HFFc6 (cell line): ENCODE measurements at regions not wholly inside any gene's neighbourhood (a gene's known extent, or its start where the extent isn't known, plus 50 kb on each side); places are given as distances from the start of the nearest gene placed in this dataset.

ENCODE experiments used
- DNase-seq: peaks from one replicate; pipeline ENCODE4 v3.0.0-alpha.2; 2018
- H3K27ac Mint-ChIP-seq: 2 replicates; pipeline ENCODE4 v1.8.0; 2020; ENCODE audit warnings: mild to moderate bottlenecking, mixed read lengths
- H3K27me3 Mint-ChIP-seq: 2 replicates; pipeline ENCODE4 v1.8.0; 2021; ENCODE audit warnings: mild to moderate bottlenecking, moderate library complexity, mixed read lengths; ENCODE audit not compliant: insufficient read depth
- H3K36me3 Mint-ChIP-seq: 2 replicates; pipeline ENCODE4 v1.8.0; 2021; ENCODE audit warnings: low read depth, mixed read lengths
- H3K4me1 Mint-ChIP-seq: 2 replicates; pipeline ENCODE4 v1.8.0; 2020; ENCODE audit warnings: low read depth, mixed read lengths
- H3K4me3 Mint-ChIP-seq: 2 replicates; pipeline ENCODE4 v1.8.0; 2020; ENCODE audit warnings: mild to moderate bottlenecking, moderate library complexity, mixed read lengths
- H3K9me3 Mint-ChIP-seq: 2 replicates; pipeline ENCODE4 v1.8.0; 2020; ENCODE audit warnings: mild to moderate bottlenecking, mixed read lengths
- TF ChIP-seq, protein P1 (sequence below): fragments of 200-600 bp; sonication (generic); IDR thresholded peaks from 2 replicates; pipeline ENCODE4 v1.5.0; 2021; ENCODE audit warnings: antibody characterized with exemption, mild to moderate bottlenecking

GRCh38 chr18:56532176-56532840 is 106.1 kb downstream of the TXNL1 start:
- Mint-ChIP-seq H3K27ac (no peak overlapping the region), H3K36me3 (0 out of 2 replicates have a peak, but pooled peaks cover 7% of the 10 kb centered on the region), H3K9me3 (peaks cover 4% of the 10 kb centered on the region; the same call in 1 of the 2 replicates), H3K4me3 (no peak overlapping the region), H3K4me1 (peaks cover 9% of the 10 kb centered on the region; the same call in 1 of the 2 replicates), H3K27me3 (peaks cover 11% of the 10 kb centered on the region)
- peak; percentile 13 for DNase-seq
- TF ChIP-seq, protein P1, sequence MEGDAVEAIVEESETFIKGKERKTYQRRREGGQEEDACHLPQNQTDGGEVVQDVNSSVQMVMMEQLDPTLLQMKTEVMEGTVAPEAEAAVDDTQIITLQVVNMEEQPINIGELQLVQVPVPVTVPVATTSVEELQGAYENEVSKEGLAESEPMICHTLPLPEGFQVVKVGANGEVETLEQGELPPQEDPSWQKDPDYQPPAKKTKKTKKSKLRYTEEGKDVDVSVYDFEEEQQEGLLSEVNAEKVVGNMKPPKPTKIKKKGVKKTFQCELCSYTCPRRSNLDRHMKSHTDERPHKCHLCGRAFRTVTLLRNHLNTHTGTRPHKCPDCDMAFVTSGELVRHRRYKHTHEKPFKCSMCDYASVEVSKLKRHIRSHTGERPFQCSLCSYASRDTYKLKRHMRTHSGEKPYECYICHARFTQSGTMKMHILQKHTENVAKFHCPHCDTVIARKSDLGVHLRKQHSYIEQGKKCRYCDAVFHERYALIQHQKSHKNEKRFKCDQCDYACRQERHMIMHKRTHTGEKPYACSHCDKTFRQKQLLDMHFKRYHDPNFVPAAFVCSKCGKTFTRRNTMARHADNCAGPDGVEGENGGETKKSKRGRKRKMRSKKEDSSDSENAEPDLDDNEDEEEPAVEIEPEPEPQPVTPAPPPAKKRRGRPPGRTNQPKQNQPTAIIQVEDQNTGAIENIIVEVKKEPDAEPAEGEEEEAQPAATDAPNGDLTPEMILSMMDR: no peak

DNA sequence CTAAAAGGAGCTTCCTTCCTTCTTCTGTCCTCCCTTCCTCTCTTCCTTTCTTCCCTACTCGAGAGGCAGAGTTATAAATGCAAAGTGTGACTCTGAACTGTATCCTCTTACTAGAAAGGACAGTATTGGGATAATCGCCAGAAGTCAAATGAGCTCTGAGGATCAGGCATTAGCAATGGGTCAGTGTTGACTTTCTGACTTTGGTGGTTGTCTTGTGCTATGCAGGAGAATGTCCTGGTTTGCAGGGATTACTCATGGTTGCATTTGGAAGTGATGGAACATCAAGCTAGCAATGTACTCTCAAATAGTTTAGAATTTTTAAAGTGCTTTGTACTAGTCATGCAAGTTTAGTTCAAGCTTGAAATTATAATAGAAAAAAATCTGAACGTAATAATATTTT is 115.6 kb downstream of the TXNL1 start:
- TF ChIP-seq, protein P1: no peak
- peaks cover 10% of the 10 kb centered on the region for H3K27me3 Mint-ChIP-seq
- H3K4me3 Mint-ChIP-seq: no peak overlapping the region
- no peak overlapping the region; the same call in 1 of the 2 replicates for H3K27ac Mint-ChIP-seq
- H3K9me3 Mint-ChIP-seq: peaks cover 7% of the 10 kb centered on the region
- peaks cover 25% of the 10 kb centered on the region for H3K4me1 Mint-ChIP-seq
- peaks cover 4% of the 10 kb centered on the region; the same call in 1 of the 2 replicates for H3K36me3 Mint-ChIP-seq
- DNase-seq: peak; percentile 67

- Mint-ChIP-seq H3K27ac (no peak overlapping the region), H3K36me3 (no peaks in the 10 kb centered on the region), H3K27me3 (peaks cover 10% of the 10 kb centered on the region), H3K9me3 (no peaks in the 10 kb centered on the region), H3K4me3 (no peak overlapping the region), H3K4me1 (peaks cover 41% of the 10 kb centered on the region)
- TF ChIP-seq, protein P1: no peak
- DNase-seq: no peak
Observed at GRCh38 chr18:56521263-56521662, 117.1 kb downstream of the TXNL1 start.

- H3K36me3 Mint-ChIP-seq: no peaks in the 10 kb centered on the region
- no peak overlapping the region for H3K27ac Mint-ChIP-seq
- H3K9me3 Mint-ChIP-seq: no peaks in the 10 kb centered on the region
- peaks cover 36% of the 10 kb centered on the region for H3K4me1 Mint-ChIP-seq
- TF ChIP-seq, protein P1: no peak
- peaks cover 10% of the 10 kb centered on the region for H3K27me3 Mint-ChIP-seq
- DNase-seq: no peak
- no peak overlapping the region for H3K4me3 Mint-ChIP-seq
Observed at GRCh38 chr18:56517761-56518160, 120.6 kb downstream of the TXNL1 start.

- TF ChIP-seq, protein P1: no peak
- Mint-ChIP-seq H3K4me1 (peaks cover 32% of the 10 kb centered on the region), H3K36me3 (no peaks in the 10 kb centered on the region), H3K27ac (peak overlapping the region; percentile 60), H3K4me3 (peak overlapping the region; percentile 8; the same call in 1 of the 2 replicates), H3K27me3 (peaks cover 10% of the 10 kb centered on the region), H3K9me3 (no peaks in the 10 kb centered on the region)
- DNase-seq: peak; percentile 37
Observed at GRCh38 chr18:56517196-56517595, 121.2 kb downstream of the TXNL1 start.
